Smooth muscle cell (in vitro differentiated cells): ENCODE measurements at regions not wholly inside any gene's neighbourhood (a gene's known extent, or its start where the extent isn't known, plus 50 kb on each side); places are given as distances from the start of the nearest gene placed in this dataset.
"Not testable (repeated sequence)": the region's sequence is repeated elsewhere in the genome, so short reads cannot be mapped to it uniquely, and the experiment has no call there.

Experiments
- DNase-seq: peaks from one replicate; lab custom pipeline; 2025; ENCODE audit not compliant: unreplicated experiment; lab: John Stamatoyannopoulos, UW
- H2AFZ ChIP-seq: fragments of 200-600 bp; sonication (generic); 2 replicates; pipeline ENCODE4 v1.6.0; 2016; ENCODE audit warnings: antibody characterized with exemption, low read depth, mild to moderate bottlenecking
- H3F3A ChIP-seq: fragments of 200-600 bp; sonication (generic); 2 replicates; pipeline ENCODE4 v1.6.0; 2017; ENCODE audit warnings: antibody characterized with exemption, low read depth
- H3K27ac ChIP-seq: fragments of 200-600 bp; sonication (generic); 2 replicates; pipeline ENCODE4 v1.5.1; 2016; ENCODE audit warnings: low read depth, mild to moderate bottlenecking
- H3K27me3 ChIP-seq: fragments of 200-600 bp; sonication (generic); 2 replicates; pipeline ENCODE4 v1.6.1; 2016; ENCODE audit warnings: low read depth, mild to moderate bottlenecking
- H3K36me3 ChIP-seq: fragments of 200-600 bp; sonication (generic); 2 replicates; pipeline ENCODE4 v1.5.1; 2016; ENCODE audit warnings: low read depth
- H3K4me1 ChIP-seq: fragments of 200-600 bp; sonication (generic); 2 replicates; pipeline ENCODE4 v1.5.1; 2016; ENCODE audit warnings: low read depth
- H3K4me2 ChIP-seq: fragments of 200-600 bp; sonication (generic); 2 replicates; pipeline ENCODE4 v1.6.0; 2016; ENCODE audit warnings: mild to moderate bottlenecking
- H3K4me3 ChIP-seq: fragments of 200-600 bp; sonication (generic); 2 replicates; pipeline ENCODE4 v1.5.1; 2016; ENCODE audit warnings: mild to moderate bottlenecking
- H3K79me2 ChIP-seq: fragments of 200-600 bp; sonication (generic); 2 replicates; pipeline ENCODE4 v1.6.0; 2016; ENCODE audit warnings: low read depth, mild to moderate bottlenecking
- H3K9ac ChIP-seq: fragments of 200-600 bp; sonication (generic); 2 replicates; pipeline ENCODE4 v1.6.0; 2016; ENCODE audit warnings: low read depth
- H3K9me3 ChIP-seq: fragments of 200-600 bp; sonication (generic); replicated peaks from 2 replicates; pipeline ENCODE4 v1.5.1; 2016; ENCODE audit warnings: low read depth
- H4K20me1 ChIP-seq: fragments of 200-600 bp; sonication (generic); 2 replicates; pipeline ENCODE4 v1.6.0; 2016; ENCODE audit warnings: low read depth
- WGBS: methylation state at CpG from one replicate; pipeline ENCODE4 v1.1.7; 2016; ENCODE audit warnings: low lambda C conversion rate; 5-methylcytosine and 5-hydroxymethylcytosine counted together
- TF ChIP-seq, protein P1 (sequence below): fragments of 200-600 bp; sonication (generic); IDR thresholded peaks from 2 replicates; pipeline ENCODE4 v1.5.1; 2017; ENCODE audit warnings: borderline replicate concordance, mild to moderate bottlenecking, antibody characterized with exemption; ENCODE audit not compliant: insufficient read depth, poor library complexity, severe bottlenecking

DNA sequence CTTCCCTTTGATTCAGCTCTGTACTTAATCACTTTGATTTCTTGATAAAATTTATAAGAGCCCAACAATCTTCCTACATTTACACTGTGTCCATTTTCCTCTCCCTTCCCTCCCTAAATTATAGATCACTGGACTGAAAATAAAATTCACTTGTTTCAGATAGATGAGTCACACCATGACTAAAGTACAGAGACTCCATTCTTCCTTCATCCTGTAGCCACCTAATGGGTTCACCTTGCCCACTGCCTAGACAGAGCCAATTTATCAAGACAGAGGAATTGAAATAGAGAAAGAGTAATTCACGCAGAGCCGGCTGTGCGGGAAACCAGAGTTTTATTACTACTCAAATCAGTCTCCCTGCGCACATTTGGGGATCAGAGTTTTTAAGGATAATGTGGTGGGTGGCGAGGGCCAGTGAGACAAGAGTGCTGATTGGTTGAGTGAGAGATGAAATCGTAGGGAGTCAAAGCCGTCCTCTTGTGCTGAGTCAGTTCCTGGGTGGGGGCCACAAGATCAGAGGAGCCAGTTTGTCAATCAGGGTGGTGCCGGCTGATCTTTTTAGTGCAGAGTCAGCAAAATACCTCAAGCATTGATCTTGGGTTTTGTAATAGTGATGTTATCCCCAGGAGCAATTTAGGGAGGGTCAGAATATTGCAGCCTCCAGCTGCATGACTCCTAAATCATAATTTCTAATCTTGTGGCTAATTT is 71.3 kb upstream of the MED14 start:
- Histone ChIP-seq H3K4me1 (no peaks in the 10 kb centered on the region), H3K27ac (no peak overlapping the region), H3K4me2 (no peak overlapping the region), H2AFZ (no peak overlapping the region), H3K79me2 (no peaks in the 10 kb centered on the region), H3K36me3 (no peaks in the 10 kb centered on the region), H3K9ac (no peak overlapping the region), H3K27me3 (no peaks in the 10 kb centered on the region), H3F3A (no peaks in the 10 kb centered on the region), H3K9me3 (no peaks in the 10 kb centered on the region), H3K4me3 (no peak overlapping the region), H4K20me1 (no peaks in the 10 kb centered on the region)
- 90% methylated on average over 8 of the region's 8 CpGs for WGBS
- no peak for DNase-seq
- TF ChIP-seq, protein P1, sequence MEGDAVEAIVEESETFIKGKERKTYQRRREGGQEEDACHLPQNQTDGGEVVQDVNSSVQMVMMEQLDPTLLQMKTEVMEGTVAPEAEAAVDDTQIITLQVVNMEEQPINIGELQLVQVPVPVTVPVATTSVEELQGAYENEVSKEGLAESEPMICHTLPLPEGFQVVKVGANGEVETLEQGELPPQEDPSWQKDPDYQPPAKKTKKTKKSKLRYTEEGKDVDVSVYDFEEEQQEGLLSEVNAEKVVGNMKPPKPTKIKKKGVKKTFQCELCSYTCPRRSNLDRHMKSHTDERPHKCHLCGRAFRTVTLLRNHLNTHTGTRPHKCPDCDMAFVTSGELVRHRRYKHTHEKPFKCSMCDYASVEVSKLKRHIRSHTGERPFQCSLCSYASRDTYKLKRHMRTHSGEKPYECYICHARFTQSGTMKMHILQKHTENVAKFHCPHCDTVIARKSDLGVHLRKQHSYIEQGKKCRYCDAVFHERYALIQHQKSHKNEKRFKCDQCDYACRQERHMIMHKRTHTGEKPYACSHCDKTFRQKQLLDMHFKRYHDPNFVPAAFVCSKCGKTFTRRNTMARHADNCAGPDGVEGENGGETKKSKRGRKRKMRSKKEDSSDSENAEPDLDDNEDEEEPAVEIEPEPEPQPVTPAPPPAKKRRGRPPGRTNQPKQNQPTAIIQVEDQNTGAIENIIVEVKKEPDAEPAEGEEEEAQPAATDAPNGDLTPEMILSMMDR, result no peak

DNA sequence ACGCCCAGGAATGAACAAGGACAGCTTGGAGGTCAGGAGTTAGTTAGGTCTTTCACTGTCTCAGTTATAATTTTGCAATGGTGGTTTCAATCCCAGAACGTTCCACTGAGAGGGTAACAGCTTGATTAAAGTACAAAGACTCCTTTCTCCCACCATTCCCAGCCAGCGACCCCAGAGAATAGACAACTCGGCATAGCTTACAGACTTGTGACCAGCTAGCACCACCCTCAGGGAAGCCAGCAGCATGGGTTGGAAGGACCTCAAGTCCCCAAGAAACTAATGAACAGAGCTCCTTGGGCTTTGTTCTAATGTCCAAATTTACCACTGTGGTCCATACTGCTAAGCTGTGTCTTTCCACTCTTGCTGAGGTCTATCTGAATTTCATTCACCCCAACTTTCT is 72.0 kb upstream of the MED14 start:
- no peak for DNase-seq
- Histone ChIP-seq H3K4me1 (no peaks in the 10 kb centered on the region), H4K20me1 (no peaks in the 10 kb centered on the region), H3K4me2 (no peak overlapping the region), H2AFZ (no peak overlapping the region), H3K79me2 (no peaks in the 10 kb centered on the region), H3K27me3 (no peaks in the 10 kb centered on the region), H3K9me3 (no peaks in the 10 kb centered on the region), H3K4me3 (no peak overlapping the region), H3K9ac (no peak overlapping the region), H3K36me3 (no peaks in the 10 kb centered on the region), H3K27ac (no peak overlapping the region), H3F3A (no peaks in the 10 kb centered on the region)
- TF ChIP-seq, protein P1, result no peak
- 85% methylated on average over 4 of the region's 4 CpGs for WGBS

DNA sequence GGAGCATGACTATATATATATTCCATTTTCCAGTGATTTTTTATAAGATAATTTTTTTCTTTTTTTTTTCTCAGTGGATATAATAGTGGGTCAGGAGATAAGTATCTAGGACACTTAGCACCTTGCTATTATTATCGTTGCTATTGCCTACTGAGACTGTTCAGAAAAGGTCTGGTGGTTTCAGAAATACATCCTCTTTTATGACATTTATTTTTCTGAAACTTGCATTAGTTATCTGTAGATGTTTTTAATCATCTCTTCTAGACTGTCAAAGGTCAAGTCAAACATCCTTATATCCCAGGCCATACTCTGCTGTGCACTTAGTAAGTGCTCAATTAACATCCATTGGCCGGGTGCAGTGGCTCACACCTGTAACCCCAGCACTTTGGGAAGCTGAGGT is 72.9 kb upstream of the MED14 start:
- no peak overlapping the region for H3K4me2 ChIP-seq
- TF ChIP-seq, protein P1, result no peak
- H2AFZ ChIP-seq, result no peak overlapping the region
- no peaks in the 10 kb centered on the region for H3F3A ChIP-seq
- no peaks in the 10 kb centered on the region for H3K9me3 ChIP-seq
- H3K27me3 ChIP-seq, result no peaks in the 10 kb centered on the region
- no peaks in the 10 kb centered on the region for H3K79me2 ChIP-seq
- H3K4me1 ChIP-seq, result no peaks in the 10 kb centered on the region
- H3K4me3 ChIP-seq, result no peak overlapping the region
- DNase-seq, result no peak
- no peak overlapping the region for H3K27ac ChIP-seq
- 87% methylated on average over 2 of the region's 2 CpGs for WGBS
- H4K20me1 ChIP-seq, result no peaks in the 10 kb centered on the region
- H3K36me3 ChIP-seq, result no peaks in the 10 kb centered on the region
- no peak overlapping the region for H3K9ac ChIP-seq

DNA sequence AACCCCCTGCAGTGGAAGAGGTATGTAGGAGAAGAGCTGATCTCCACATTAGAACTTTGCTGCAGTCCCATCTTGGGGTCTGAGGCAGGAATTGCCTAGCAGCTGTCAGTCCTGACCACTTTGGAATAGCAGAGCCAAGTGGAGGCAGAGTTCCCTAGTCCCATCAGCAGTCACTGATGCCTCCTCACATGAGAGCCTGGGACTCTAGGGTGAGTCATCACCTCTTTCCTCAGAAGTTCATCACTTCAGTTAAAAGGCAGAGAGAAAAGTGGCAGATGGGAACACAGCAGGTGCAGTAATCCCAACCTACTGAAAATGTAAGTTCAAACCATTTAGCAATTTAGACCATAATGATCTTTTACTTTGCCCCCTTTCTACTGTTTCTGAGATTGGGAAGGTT is 73.9 kb upstream of the MED14 start:
- H2AFZ ChIP-seq, result no peak overlapping the region
- TF ChIP-seq, protein P1, result no peak

DNA sequence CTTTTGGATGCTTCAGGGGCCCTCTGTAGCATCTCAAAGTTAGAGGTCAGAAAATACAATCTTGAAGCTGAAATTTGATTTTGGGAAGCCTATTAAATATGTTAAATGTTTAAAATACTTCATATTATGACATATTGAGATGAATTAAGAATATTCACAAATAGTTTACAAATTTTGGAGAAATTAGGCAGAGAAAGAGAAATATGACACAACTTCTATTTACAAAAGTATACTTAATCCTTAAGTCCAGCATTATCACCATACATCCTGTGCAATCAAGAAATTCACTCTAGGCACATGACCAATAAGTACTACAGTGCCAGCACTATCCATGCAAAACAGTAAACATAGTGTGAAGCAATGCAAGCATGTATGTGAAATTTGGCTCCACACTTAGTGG is 79.7 kb upstream of the MED14 start:
- H3F3A ChIP-seq, H2AFZ ChIP-seq, H3K36me3 ChIP-seq, DNase-seq, H3K4me3 ChIP-seq, H3K9me3 ChIP-seq, H3K27ac ChIP-seq, H3K79me2 ChIP-seq, H3K4me2 ChIP-seq, H4K20me1 ChIP-seq, H3K27me3 ChIP-seq, H3K4me1 ChIP-seq, H3K9ac ChIP-seq: not testable (repeated sequence)

More for the DNA sequence above, 73.9 kb upstream of the MED14 start:
- Histone ChIP-seq H4K20me1 (no peaks in the 10 kb centered on the region), H3K9ac (no peak overlapping the region), H3F3A (no peaks in the 10 kb centered on the region), H3K4me3 (no peak overlapping the region), H3K79me2 (no peaks in the 10 kb centered on the region), H3K9me3 (no peaks in the 10 kb centered on the region), H3K36me3 (no peaks in the 10 kb centered on the region), H3K4me1 (no peaks in the 10 kb centered on the region), H3K27ac (no peak overlapping the region), H3K27me3 (no peaks in the 10 kb centered on the region), H3K4me2 (no peak overlapping the region)
- no peak for DNase-seq
